Motor neuron (in vitro differentiated cells): ENCODE measurements at regions not wholly inside any gene's neighbourhood (a gene's known extent, or its start where the extent isn't known, plus 50 kb on each side); places are given as distances from the start of the nearest gene placed in this dataset.

ENCODE experiments used
- ATAC-seq, 8 experiments: fragments of 200-7000 bp; cut with Tn5 transposase; replicated peaks in 6 of 8; 2 replicates each; pipeline ENCODE4 v1.8.0; 2021; ENCODE audit warnings: mild to moderate bottlenecking in 8 of 8, moderate library complexity in 8 of 8
- H3K27ac ChIP-seq, 2 donors: fragments of 250-450 bp; sonication (Bioruptor Pico); 2 replicates each; pipeline ENCODE4 v1.9.0; 2021; ENCODE audit warnings: antibody characterized with exemption in 2 of 2, mild to moderate bottlenecking in 2 of 2, moderate library complexity in 1 of 2
- H3K4me1 ChIP-seq, 2 donors: fragments of 250-450 bp; sonication (Bioruptor Pico); replicated peaks in 1 of 2; 2 replicates each; pipeline ENCODE4 v1.6.1; 2021; ENCODE audit warnings: antibody characterized with exemption in 2 of 2, mild to moderate bottlenecking in 2 of 2, moderate library complexity in 1 of 2
- H3K4me3 ChIP-seq, 5 donors: fragments of 250-450 bp; sonication (Bioruptor Pico); 2 replicates each; pipeline ENCODE4 v1.9.0; 2021; ENCODE audit warnings: antibody characterized with exemption in 5 of 5, mild to moderate bottlenecking in 5 of 5, moderate library complexity in 4 of 5
- WGBS, 10 experiments: fragments of 450-650 bp; shearing (Covaris generic); methylation state at CpG; one replicate each; pipeline ENCODE4 v1.0.0; 2022; 5-methylcytosine and 5-hydroxymethylcytosine counted together
- in situ Hi-C, 9 experiments: fragments of 400-800 bp; cut with MboI; loops; one replicate each; pipeline ENCODE4 v1.15.0; 2021; ENCODE audit warnings: low sequenced_read_pairs in 9 of 9, low pct_unique_long_range_greater_than_20kb in 2 of 9; ENCODE audit not compliant: unreplicated experiment in 9 of 9

- ATAC-seq: no peak
Observed at GRCh38 chrX:134747006-134747405, 50.0 kb downstream of the PABIR2 start.

GRCh38 chrX:134746410-134746785, 50.6 kb downstream of the PABIR2 start:
- in situ Hi-C loops: no loop called here
- H3K4me3 ChIP-seq: no peak overlapping the region
- 37 to 40% methylated on average over 2 to 3 of the region's 3 CpGs; no CpG with 5 or more reads in 8 of the 10 experiments for WGBS, 10 experiments
- no peak overlapping the region for H3K27ac ChIP-seq
- no peaks in the 10 kb centered on the region for H3K4me1 ChIP-seq
- ATAC-seq: no peak

More at GRCh38 chrX:134747006-134747405, 50.0 kb downstream of the PABIR2 start:
- WGBS, 10 experiments: 0 to 67% methylated on average over 1 to 2 of the region's 2 CpGs; no CpG with 5 or more reads in 8 of the 10 experiments
- Histone ChIP-seq H3K27ac (no peak overlapping the region), H3K4me1 (no peaks in the 10 kb centered on the region), H3K4me3 (no peak overlapping the region)
- in situ Hi-C loops: no loop called here

- no peak for ATAC-seq
- no peak overlapping the region for H3K4me3 ChIP-seq
- H3K27ac ChIP-seq: no peak overlapping the region
- in situ Hi-C loops: no loop called here
- no peaks in the 10 kb centered on the region for H3K4me1 ChIP-seq
- 20 to 100% (median 71%) methylated on average over 1 to 2 of the region's 3 CpGs; no CpG with 5 or more reads in 5 of the 10 experiments for WGBS, 10 experiments
Observed at GRCh38 chrX:134745636-134746409, 51.2 kb downstream of the PABIR2 start.

- no peak for ATAC-seq
- Histone ChIP-seq H3K4me1 (no peaks in the 10 kb centered on the region), H3K27ac (no peak overlapping the region), H3K4me3 (no peak overlapping the region)
- in situ Hi-C loops: no loop called here
- 80 to 100% (median 83%) methylated on average over 1 of the region's 1 CpG; no CpG with 5 or more reads in 7 of the 10 experiments for WGBS, 10 experiments
Observed at GRCh38 chrX:134743091-134743490, 53.9 kb downstream of the PABIR2 start.

GRCh38 chrX:134742573-134742972, 54.4 kb downstream of the PABIR2 start:
- Histone ChIP-seq H3K4me1 (peaks cover 3% of the 10 kb centered on the region in 2 donors), H3K4me3 (no peak overlapping the region), H3K27ac (no peak overlapping the region)
- whole genome bisulfite sequencing, 10 experiments: 42 to 86% (median 50%) methylated on average over 1 of the region's 2 CpGs; no CpG with 5 or more reads in 7 of the 10 experiments
- ATAC-seq: no peak
- in situ Hi-C loops: no loop called here

- H3K4me1 ChIP-seq: peaks cover 10 to 11% of the 10 kb centered on the region in 2 donors
- H3K4me3 ChIP-seq: no peak overlapping the region
- H3K27ac ChIP-seq: no peak overlapping the region
- WGBS, 10 experiments: 34 to 50% (median 40%) methylated on average over 1 to 2 of the region's 2 CpGs; no CpG with 5 or more reads in 7 of the 10 experiments
- in situ Hi-C loops: no loop called here
- no peak for ATAC-seq
Observed at GRCh38 chrX:134741746-134742145, 55.3 kb downstream of the PABIR2 start.

- H3K4me3 ChIP-seq: no peak overlapping the region
- in situ Hi-C loops: no loop called here
- 10 to 100% (median 70%) methylated on average over 1 to 8 of the region's 8 CpGs; no CpG with 5 or more reads in 4 of the 10 experiments for WGBS, 10 experiments
- no peak overlapping the region for H3K27ac ChIP-seq
- peaks cover 18 to 22% of the 10 kb centered on the region in 2 donors for H3K4me1 ChIP-seq
- peak in 1 of 8 experiments; percentile 67 for ATAC-seq
Observed at GRCh38 chrX:134738986-134739740, 57.8 kb downstream of the PABIR2 start.

GRCh38 chrX:134738445-134738844, 58.6 kb downstream of the PABIR2 start:
- H3K4me3 ChIP-seq: no peak overlapping the region
- no peak for ATAC-seq
- H3K4me1 ChIP-seq: peaks cover 23 to 25% of the 10 kb centered on the region in 2 donors
- in situ Hi-C loops: no loop called here
- no peak overlapping the region for H3K27ac ChIP-seq
- 0 to 80% (median 69%) methylated on average over 1 to 2 of the region's 3 CpGs; no CpG with 5 or more reads in 6 of the 10 experiments for WGBS, 10 experiments

GRCh38 chrX:134737721-134738369, 59.2 kb downstream of the PABIR2 start:
- WGBS, 10 experiments: 45 to 80% (median 54%) methylated on average over 2 to 8 of the region's 12 CpGs; no CpG with 5 or more reads in 5 of the 10 experiments
- in situ Hi-C loops: no loop called here
- no peak for ATAC-seq
- no peak overlapping the region for H3K4me3 ChIP-seq
- H3K4me1 ChIP-seq: peaks cover 23 to 25% of the 10 kb centered on the region in 2 donors
- H3K27ac ChIP-seq: peak overlapping the region in 1 of 2 donors; percentile 12

GRCh38 chrX:134737061-134737460, 59.9 kb downstream of the PABIR2 start:
- no peak overlapping the region for H3K27ac ChIP-seq
- in situ Hi-C loops: no loop called here
- ATAC-seq: peak in 5 of 8 experiments; percentile 50 to 69 (median 54)
- WGBS, 10 experiments: no CpG with 5 or more reads among the region's 6 CpGs
- no peak overlapping the region for H3K4me3 ChIP-seq
- peaks cover 23 to 25% of the 10 kb centered on the region in 2 donors for H3K4me1 ChIP-seq

- Histone ChIP-seq H3K4me3 (no peak overlapping the region), H3K27ac (no peak overlapping the region), H3K4me1 (peaks cover 23 to 25% of the 10 kb centered on the region in 2 donors)
- no peak for ATAC-seq
- in situ Hi-C loops: no loop called here
- WGBS, 10 experiments: 20 to 100% (median 55%) methylated on average over 1 to 4 of the region's 7 CpGs; no CpG with 5 or more reads in 7 of the 10 experiments
Observed at GRCh38 chrX:134736356-134736755, 60.6 kb downstream of the PABIR2 start.

GRCh38 chrX:134735015-134735414, 62.0 kb downstream of the PABIR2 start:
- WGBS, 10 experiments: 20 to 100% (median 20%) methylated on average over 1 to 2 of the region's 2 CpGs; no CpG with 5 or more reads in 7 of the 10 experiments
- in situ Hi-C loops: no loop called here
- Histone ChIP-seq H3K4me3 (no peak overlapping the region), H3K27ac (no peak overlapping the region), H3K4me1 (peaks cover 23 to 25% of the 10 kb centered on the region in 2 donors)
- peak in 5 of 8 experiments; percentile 13 to 48 (median 21) for ATAC-seq
